GM12878 (cell line): ENCODE measurements at regions not wholly inside any gene's neighbourhood (a gene's known extent, or its start where the extent isn't known, plus 50 kb on each side); places are given as distances from the start of the nearest gene placed in this dataset.

ENCODE experiments used
- ATAC-seq: fragments of 200-7000 bp; cut with Tn5 transposase; 3 replicates; pipeline ENCODE4 v1.9.1; 2020; ENCODE audit warnings: mild to moderate bottlenecking, moderate library complexity
- BruUV-seq: library from RNA; stranded (reverse); fragments of 400-500 nt; replicated peaks from 2 replicates; lab custom pipeline; 2021; lab: Mats Ljungman, UMichigan
- CTCF ChIA-PET: fragments of 300-600 bp; sonication (Branson Sonifier 250); formaldehyde crosslinking; extraction: SDS; loops from one replicate; lab custom pipeline; 2021; ENCODE audit warnings: inconsistent platforms; lab: Yijun Ruan, JAX
- POLR2A ChIA-PET: fragments of 350-600 bp; formaldehyde crosslinking; extraction: SDS; loops from one replicate; lab custom pipeline; 2021; ENCODE audit warnings: inconsistent platforms; lab: Charles Lee
- RAD21 ChIA-PET: fragments of 300-600 bp; sonication (Branson Sonifier 250); formaldehyde crosslinking; loops from one replicate; lab custom pipeline; 2023; ENCODE audit warnings: antibody characterized with exemption; ENCODE audit not compliant: unreplicated experiment; lab: Charles Lee
- SMC1A ChIA-PET: fragments of 300-600 bp; sonication (Branson Sonifier 250); formaldehyde crosslinking; loops from one replicate; lab custom pipeline; 2023; ENCODE audit not compliant: unreplicated experiment, uncharacterized antibody; lab: Charles Lee
- DNase-seq: peaks from one replicate; pipeline ENCODE4 v3.0.0-alpha.2; 2011; ENCODE audit warnings: low read depth, low spot score
- FAIRE-seq: peaks from 3 replicates; lab custom pipeline; 2011; peaks lifted over from hg19 to GRCh38; lab: Jason Lieb, UNC
- H2AFZ ChIP-seq: 2 replicates; pipeline ENCODE4 v1.6.0; 2011; ENCODE audit warnings: low read depth, low read length, control low read depth; ENCODE audit not compliant: control insufficient read depth
- H3K27ac ChIP-seq: 2 replicates; pipeline ENCODE4 v1.5.1; 2011; ENCODE audit warnings: control low read depth; ENCODE audit not compliant: control insufficient read depth, insufficient read depth
- H3K27me3 ChIP-seq, 2 experiments: replicated peaks in 1 of 2; 2 replicates each; pipeline versions ENCODE4 v1.6.0 to v1.6.1; 2011; ENCODE audit warnings: low read length in 1 of 2; ENCODE audit not compliant: control insufficient read depth in 2 of 2, insufficient read depth in 2 of 2
- H3K36me3 ChIP-seq, 2 experiments: 2 replicates each; pipeline ENCODE4 v1.5.1; 2011; ENCODE audit warnings: low read length in 1 of 2; ENCODE audit not compliant: control insufficient read depth in 2 of 2, insufficient read depth in 2 of 2
- H3K4me1 ChIP-seq: 2 replicates; pipeline ENCODE4 v1.6.1; 2011; ENCODE audit warnings: mild to moderate bottlenecking, low read length, moderate library complexity, mixed read lengths; ENCODE audit not compliant: control insufficient read depth, insufficient read depth
- H3K4me2 ChIP-seq: 2 replicates; pipeline ENCODE4 v1.6.0; 2011; ENCODE audit warnings: control low read depth; ENCODE audit not compliant: control insufficient read depth, insufficient read depth
- H3K4me3 ChIP-seq: fragments of 200-600 bp; sonication (generic); 2 replicates; pipeline ENCODE4 v1.5.1; 2016
- H3K79me2 ChIP-seq: 2 replicates; pipeline ENCODE4 v1.6.0; 2011; ENCODE audit warnings: low read length; ENCODE audit not compliant: control insufficient read depth, insufficient read depth
- H3K9ac ChIP-seq: 2 replicates; pipeline ENCODE4 v1.8.0; 2011; ENCODE audit warnings: low read length, control low read depth, mixed read lengths; ENCODE audit not compliant: control insufficient read depth, insufficient read depth
- H3K9me3 ChIP-seq: replicated peaks from 3 replicates; pipeline ENCODE4 v1.5.1; 2011; ENCODE audit warnings: mild to moderate bottlenecking, low read length; ENCODE audit not compliant: control insufficient read depth, insufficient read depth
- H4K20me1 ChIP-seq: 2 replicates; pipeline ENCODE4 v1.6.0; 2011; ENCODE audit not compliant: control insufficient read depth, insufficient read depth
- ASH2L ChIP-seq: fragments of 300-600, 200-600 bp; sonication (generic); IDR thresholded peaks from 2 replicates; pipeline ENCODE4 v1.6.1; 2017; ENCODE audit warnings: low read depth, mild to moderate bottlenecking, borderline replicate concordance
- ATF3 ChIP-seq: IDR thresholded peaks from 2 replicates; pipeline ENCODE4 v1.6.1; 2011; ENCODE audit warnings: low read depth, mild to moderate bottlenecking, low read length, moderate library complexity, borderline replicate concordance; ENCODE audit errors: extremely low read depth
- BCL11A ChIP-seq: IDR thresholded peaks from 2 replicates; pipeline ENCODE4 v1.6.1; 2011; ENCODE audit warnings: low read depth, low read length
- CEBPB ChIP-seq, 2 experiments: fragments of 150-350 bp in 1 of 2; IDR thresholded peaks; 2 replicates each; pipeline ENCODE4 v1.6.1; 2012 to 2014; ENCODE audit warnings: low read depth in 2 of 2, low read length in 2 of 2, borderline replicate concordance in 1 of 2, inconsistent platforms in 1 of 2
- CHD1 ChIP-seq: IDR thresholded peaks from 2 replicates; pipeline ENCODE4 v1.6.1; 2012; ENCODE audit warnings: low read depth, low read length, improper control_type of control experiment
- ESRRA ChIP-seq: IDR thresholded peaks from 2 replicates; pipeline ENCODE4 v1.6.1; 2012; ENCODE audit warnings: mild to moderate bottlenecking, low read length, improper control_type of control experiment
- HCFC1 ChIP-seq: fragments of 150-350 bp; IDR thresholded peaks from 2 replicates; pipeline ENCODE4 v1.6.1; 2014; ENCODE audit warnings: low read length
- IRF3 ChIP-seq: fragments of 450-650 bp; IDR thresholded peaks from 2 replicates; pipeline ENCODE4 v1.6.1; 2014; ENCODE audit warnings: mild to moderate bottlenecking
- PAX8 ChIP-seq: fragments of 450-650 bp; IDR thresholded peaks from 2 replicates; pipeline ENCODE4 v1.6.1; 2017; ENCODE audit warnings: mild to moderate bottlenecking, moderate library complexity
- POLR2A ChIP-seq: IDR thresholded peaks from 2 replicates; pipeline ENCODE4 v1.6.1; 2011; ENCODE audit warnings: low read depth, mild to moderate bottlenecking, low read length
- SKIL ChIP-seq: fragments of 450-650 bp; IDR thresholded peaks from 2 replicates; pipeline ENCODE4 v1.6.1; 2017; ENCODE audit warnings: mild to moderate bottlenecking, low read depth, inconsistent platforms; ENCODE audit not compliant: poor library complexity, severe bottlenecking
- SMAD5 ChIP-seq: IDR thresholded peaks from 2 replicates; pipeline ENCODE4 v1.6.1; 2016; ENCODE audit warnings: antibody characterized with exemption, low read depth
- SREBF2 ChIP-seq: IDR thresholded peaks from 2 replicates; pipeline ENCODE4 v1.6.1; 2012; ENCODE audit warnings: mild to moderate bottlenecking, low read length
- SRF ChIP-seq, 2 experiments: IDR thresholded peaks; 2 replicates each; pipeline ENCODE4 v1.6.1; 2011; ENCODE audit warnings: low read depth in 2 of 2, low read length in 2 of 2, mild to moderate bottlenecking in 1 of 2, moderate library complexity in 1 of 2
- STAT3 ChIP-seq: IDR thresholded peaks from 2 replicates; pipeline ENCODE4 v1.6.1; 2011; ENCODE audit warnings: low read depth, low read length, improper control_type of control experiment
- SUZ12 ChIP-seq: fragments of 200-600 bp; sonication (generic); IDR thresholded peaks from one replicate; pipeline ENCODE4 v1.6.1; 2018; ENCODE audit warnings: antibody characterized with exemption, mild to moderate bottlenecking; ENCODE audit not compliant: unreplicated experiment
- ZNF217 ChIP-seq: fragments of 450-650 bp; IDR thresholded peaks from 2 replicates; pipeline ENCODE4 v1.6.1; 2017; ENCODE audit warnings: antibody characterized with exemption, mild to moderate bottlenecking
- ZNF24 ChIP-seq: fragments of 450-650 bp; IDR thresholded peaks from 2 replicates; pipeline ENCODE4 v1.6.1; 2017; ENCODE audit warnings: antibody characterized with exemption, mild to moderate bottlenecking
- ZNF622 ChIP-seq: fragments of 450-650 bp; IDR thresholded peaks from 2 replicates; pipeline ENCODE4 v1.6.1; 2017; ENCODE audit warnings: mild to moderate bottlenecking, inconsistent platforms
- WGBS: methylation state at CpG from one replicate; pipeline ENCODE4 v1.1.6; 2016; ENCODE audit warnings: low lambda C conversion rate; ENCODE audit not compliant: insufficient replicate concordance, insufficient coverage; ENCODE audit errors: missing lambda C conversion rate; 5-methylcytosine and 5-hydroxymethylcytosine counted together
- in situ Hi-C: fragments of 300-500 bp; cut with MboI; formaldehyde crosslinking; loops from 9 replicates; pipeline ENCODE4 v1.14.3; 2018; ENCODE audit warnings: mixed read lengths
- intact Hi-C: fragments of 100-400 bp; cut with micrococcal nuclease; formaldehyde crosslinking; loops from one replicate; pipeline ENCODE4 v1.14.2; 2022; ENCODE audit not compliant: unreplicated experiment
- TF ChIP-seq, protein P1 (sequence below): fragments of 450-650 bp; formaldehyde crosslinking; IDR thresholded peaks from 2 replicates; pipeline ENCODE4 v1.4.0; 2022; ENCODE audit warnings: mild to moderate bottlenecking, moderate library complexity
- TF ChIP-seq, protein P2 (sequence below): IDR thresholded peaks from 2 replicates; pipeline ENCODE4 v1.6.1; 2012; ENCODE audit warnings: low read depth, low read length, improper control_type of control experiment

DNA sequence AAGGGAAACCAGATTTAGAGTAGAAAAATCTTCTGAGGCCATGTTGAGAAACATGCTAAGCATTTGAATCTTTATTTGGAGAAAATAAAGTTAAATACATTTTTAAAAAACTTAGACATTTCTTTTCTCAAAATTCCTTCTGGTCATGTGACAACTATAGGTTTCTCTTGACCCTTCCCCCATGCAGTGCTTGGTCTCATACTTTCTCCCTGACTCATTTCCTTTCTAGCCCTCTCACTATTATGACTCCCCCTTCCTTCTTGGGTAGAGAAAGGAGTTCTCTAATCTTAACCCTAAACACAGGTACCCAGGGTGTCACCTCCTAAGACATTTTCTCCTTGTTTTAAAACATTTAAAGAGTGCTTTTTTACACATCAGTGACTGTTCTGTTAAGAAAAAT lies 179.5 kb upstream of the TMEM106B start (continued):
- no peak for TF ChIP-seq HCFC1
- no peak for TF ChIP-seq PAX8
- TF ChIP-seq, protein P1, sequence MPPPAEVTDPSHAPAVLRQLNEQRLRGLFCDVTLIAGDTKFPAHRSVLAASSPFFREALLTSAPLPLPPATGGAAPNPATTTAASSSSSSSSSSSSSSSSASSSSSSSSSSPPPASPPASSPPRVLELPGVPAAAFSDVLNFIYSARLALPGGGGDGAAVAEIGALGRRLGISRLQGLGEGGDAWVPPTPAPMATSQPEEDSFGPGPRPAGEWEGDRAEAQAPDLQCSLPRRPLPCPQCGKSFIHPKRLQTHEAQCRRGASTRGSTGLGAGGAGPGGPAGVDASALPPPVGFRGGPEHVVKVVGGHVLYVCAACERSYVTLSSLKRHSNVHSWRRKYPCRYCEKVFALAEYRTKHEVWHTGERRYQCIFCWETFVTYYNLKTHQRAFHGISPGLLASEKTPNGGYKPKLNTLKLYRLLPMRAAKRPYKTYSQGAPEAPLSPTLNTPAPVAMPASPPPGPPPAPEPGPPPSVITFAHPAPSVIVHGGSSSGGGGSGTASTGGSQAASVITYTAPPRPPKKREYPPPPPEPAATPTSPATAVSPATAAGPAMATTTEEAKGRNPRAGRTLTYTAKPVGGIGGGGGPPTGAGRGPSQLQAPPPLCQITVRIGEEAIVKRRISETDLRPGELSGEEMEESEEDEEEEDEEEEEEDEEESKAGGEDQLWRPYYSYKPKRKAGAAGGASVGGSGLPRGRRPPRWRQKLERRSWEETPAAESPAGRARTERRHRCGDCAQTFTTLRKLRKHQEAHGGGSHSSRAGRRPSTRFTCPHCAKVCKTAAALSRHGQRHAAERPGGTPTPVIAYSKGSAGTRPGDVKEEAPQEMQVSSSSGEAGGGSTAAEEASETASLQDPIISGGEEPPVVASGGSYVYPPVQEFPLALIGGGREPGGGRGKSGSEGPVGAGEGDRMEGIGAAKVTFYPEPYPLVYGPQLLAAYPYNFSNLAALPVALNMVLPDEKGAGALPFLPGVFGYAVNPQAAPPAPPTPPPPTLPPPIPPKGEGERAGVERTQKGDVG (CRISPR knock-in tag) = no peak
- no peak for TF ChIP-seq ZNF217
- no peak for TF ChIP-seq BCL11A
- no peak for TF ChIP-seq POLR2A
- TF ChIP-seq STAT3 = no peak
- TF ChIP-seq SRF (IDR thresholded peaks at IDR 0.05; ENCODE audit: low read depth in 2 of 2, low read length in 2 of 2) = no peak
- no peak for TF ChIP-seq ASH2L
- no peak for TF ChIP-seq ATF3

DNA sequence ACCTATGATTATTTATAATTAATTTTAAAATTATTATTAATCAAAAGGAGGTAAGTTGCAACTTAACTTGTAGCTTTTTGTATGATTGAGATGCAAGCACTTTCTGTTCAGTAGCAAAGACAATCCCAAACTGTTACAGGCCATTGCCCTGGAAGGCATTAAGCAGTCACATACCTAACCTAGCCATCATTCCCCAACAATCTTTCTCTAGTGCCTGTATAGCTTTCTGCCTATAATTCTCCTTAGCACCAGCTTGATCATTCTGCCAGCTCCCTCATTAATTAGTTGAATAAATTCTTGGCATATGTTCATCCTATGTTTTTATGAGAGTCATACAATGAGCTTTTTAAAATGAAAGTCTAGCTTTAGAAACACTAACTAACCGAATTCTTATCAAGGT lies 178.9 kb upstream of the TMEM106B start:
- no peaks in the 10 kb centered on the region for H3K36me3 ChIP-seq
- H3K27me3 ChIP-seq = no peaks in the 10 kb centered on the region; a peak in 1 of 4 replicates
- ATAC-seq = no peak
- BruUV-seq = no TSS peak
- no peaks in the 10 kb centered on the region for H4K20me1 ChIP-seq
- FAIRE-seq = no peak
- H3K4me3 ChIP-seq = no peak overlapping the region
- H3K27ac ChIP-seq = no peak overlapping the region
- H3K4me2 ChIP-seq = no peak overlapping the region
- in situ Hi-C loops (no loop called here), intact Hi-C loops (no loop called here)
- ChIA-PET CTCF (no interaction called here), SMC1A (interaction anchor here (0.7 kb wide), 1 partner anchor 377 kb away, joined by 4 read pairs; no protein-coding TSS in a partner anchor), RAD21 (no interaction called here), POLR2A (no interaction called here)
- DNase-seq = no peak
- no peaks in the 10 kb centered on the region for H3K9me3 ChIP-seq
- H3K9ac ChIP-seq = no peak overlapping the region
- H2AFZ ChIP-seq = no peak overlapping the region
- H3K4me1 ChIP-seq = no peaks in the 10 kb centered on the region
- no peaks in the 10 kb centered on the region for H3K79me2 ChIP-seq
- 0% methylated on average over 1 of the region's 1 CpG for WGBS
- TF ChIP-seq SKIL (no peak), ZNF622 (no peak), SREBF2 (no peak), CEBPB (IDR thresholded peaks at IDR 0.05; ENCODE audit: borderline replicate concordance in 1 of 2, low read depth in 2 of 2, low read length in 2 of 2) (no peak), ESRRA (no peak), SMAD5 (no peak), SUZ12 (no peak), CHD1 (no peak), ZNF24 (no peak), IRF3 (no peak)
- TF ChIP-seq, protein P2, sequence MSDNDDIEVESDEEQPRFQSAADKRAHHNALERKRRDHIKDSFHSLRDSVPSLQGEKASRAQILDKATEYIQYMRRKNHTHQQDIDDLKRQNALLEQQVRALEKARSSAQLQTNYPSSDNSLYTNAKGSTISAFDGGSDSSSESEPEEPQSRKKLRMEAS = no peak
